ENCODE measurements at regions not wholly inside any gene's neighbourhood (a gene's known extent, or its start where the extent isn't known, plus 50 kb on each side); places are given as distances from the start of the nearest gene placed in this dataset.

- DNase-seq = no peak
- peaks cover 1% of the 10 kb centered on the region for H3K4me1 ChIP-seq (ENCODE audit: insufficient read depth)
- no peaks in the 10 kb centered on the region for H3K36me3 ChIP-seq
- no peak overlapping the region for H3K4me3 ChIP-seq
- intact Hi-C loops (cut with DNase I) = no loop called here
- H3K27ac ChIP-seq = no peak overlapping the region
- H3K9me3 ChIP-seq = no peaks in the 10 kb centered on the region
- no peaks in the 10 kb centered on the region for H3K27me3 ChIP-seq
- no peak for TF ChIP-seq POLR2A (IDR thresholded peaks at IDR 0.05)
- TF ChIP-seq CTCF (IDR thresholded peaks at IDR 0.05) = no peak
- no peak for TF ChIP-seq EP300 (IDR thresholded peaks at IDR 0.05)
- WGBS, 3 donors = 38 to 65% (median 57%) methylated on average over 1 of the region's 1 CpG
Measured at GRCh38 chr9:13575558-13575957, 296.1 kb upstream of the MPDZ start.

GRCh38 chr9:13570068-13570974 lies 290.8 kb upstream of the MPDZ start:
- no peaks in the 10 kb centered on the region for H3K9me3 ChIP-seq
- H3K36me3 ChIP-seq = no peaks in the 10 kb centered on the region
- TF ChIP-seq POLR2A (IDR thresholded peaks at IDR 0.05) = no peak
- no peak overlapping the region for H3K27ac ChIP-seq
- H3K27me3 ChIP-seq = no peaks in the 10 kb centered on the region
- H3K4me3 ChIP-seq = no peak overlapping the region
- peaks cover 7% of the 10 kb centered on the region for H3K4me1 ChIP-seq (ENCODE audit: insufficient read depth)
- no peak for DNase-seq
- WGBS, 3 donors = 16 to 31% (median 20%) methylated on average over 5 of the region's 5 CpGs
- intact Hi-C loops (cut with DNase I) = no loop called here

GRCh38 chr9:13569602-13570067 lies 290.1 kb upstream of the MPDZ start:
- no peak for DNase-seq

GRCh38 chr9:13568841-13569601 lies 289.5 kb upstream of the MPDZ start:
- Histone ChIP-seq H3K9me3 (no peaks in the 10 kb centered on the region), H3K4me1 (ENCODE audit: insufficient read depth) (peaks cover 7% of the 10 kb centered on the region), H3K36me3 (no peaks in the 10 kb centered on the region), H3K4me3 (no peak overlapping the region), H3K27ac (no peak overlapping the region), H3K27me3 (no peaks in the 10 kb centered on the region)
- DNase-seq = no peak
- 54 to 63% (median 59%) methylated on average over 18 of the region's 18 CpGs for WGBS, 3 donors
- no peak for TF ChIP-seq POLR2A (IDR thresholded peaks at IDR 0.05)
- no peak for TF ChIP-seq EP300 (IDR thresholded peaks at IDR 0.05)
- TF ChIP-seq CTCF (IDR thresholded peaks at IDR 0.05) = no peak
- intact Hi-C loops (cut with DNase I) = no loop called here

More at GRCh38 chr9:13569602-13570067, 290.1 kb upstream of the MPDZ start:
- H3K27me3 ChIP-seq = no peaks in the 10 kb centered on the region
- no peak overlapping the region for H3K27ac ChIP-seq
- WGBS, 3 donors = 3 to 16% (median 5%) methylated on average over 1 of the region's 1 CpG
- peaks cover 7% of the 10 kb centered on the region for H3K4me1 ChIP-seq (ENCODE audit: insufficient read depth)
- H3K9me3 ChIP-seq = no peaks in the 10 kb centered on the region
- TF ChIP-seq EP300 (IDR thresholded peaks at IDR 0.05) (no peak), POLR2A (IDR thresholded peaks at IDR 0.05) (no peak), CTCF (IDR thresholded peaks at IDR 0.05) (no peak)
- intact Hi-C loops (cut with DNase I) = no loop called here
- H3K36me3 ChIP-seq = no peaks in the 10 kb centered on the region
- no peak overlapping the region for H3K4me3 ChIP-seq
